ENCODE measurements at regions not wholly inside any gene's neighbourhood (a gene's known extent, or its start where the extent isn't known, plus 50 kb on each side); places are given as distances from the start of the nearest gene placed in this dataset.
"Not testable (repeated sequence)": the region's sequence is repeated elsewhere in the genome, so short reads cannot be mapped to it uniquely, and the experiment has no call there.

GRCh38 chr5:44953078-44953477 is 144.3 kb downstream of the MRPS30 start:
- Mint-ChIP-seq H3K27ac (no peak overlapping the region), H3K4me3 (no peak overlapping the region), H3K4me1 (no peaks in the 10 kb centered on the region), H3K9me3 (ENCODE audit: insufficient read depth) (no peaks in the 10 kb centered on the region), H3K27me3 (no peaks in the 10 kb centered on the region)
- ChIA-PET CTCF (interaction anchor here (1.0 kb wide), 1 partner anchor 10 kb away, joined by 3 read pairs; no protein-coding TSS in a partner anchor), POLR2A (no interaction called here)
- no peak for ATAC-seq (ENCODE audit: low read depth)
- H3K4me3 ChIP-seq (ENCODE audit: control extremely low read depth in 1 of 5, extremely low read depth in 1 of 5, insufficient read depth in 1 of 5, low read depth in 2 of 5, low read length in 4 of 5) = no peak overlapping the region
- no peak for DNase-seq
- H2AFZ ChIP-seq (ENCODE audit: insufficient read depth, low read depth, low read length, poor library complexity, severe bottlenecking) = no peak overlapping the region
- H3K36me3 ChIP-seq (replicated peaks in 1 of 2; ENCODE audit: control extremely low read depth in 1 of 2, control insufficient read depth in 1 of 2, extremely low read depth in 1 of 2, insufficient read depth in 2 of 2, low read length in 1 of 2) = no peaks in the 10 kb centered on the region
- no peaks in the 10 kb centered on the region for H3K79me2 ChIP-seq (ENCODE audit: control insufficient read depth, insufficient read depth, low read length)
- no CpG with 5 or more reads among the region's 2 CpGs for WGBS (ENCODE audit: insufficient coverage)
- no peaks in the 10 kb centered on the region for H3K27me3 ChIP-seq (replicated peaks in 1 of 4; ENCODE audit: control extremely low read depth in 1 of 4, control insufficient read depth in 3 of 4, insufficient read depth in 4 of 4, low read length in 3 of 4)
- H4K20me1 ChIP-seq (ENCODE audit: control insufficient read depth, insufficient read depth, low read length, poor library complexity, severe bottlenecking) = no peaks in the 10 kb centered on the region
- H3K27ac ChIP-seq (ENCODE audit: low read length in 2 of 2) = no peak overlapping the region
- no peak overlapping the region for H3K9ac ChIP-seq (ENCODE audit: low read length)
- no peaks in the 10 kb centered on the region for H3K4me1 ChIP-seq (ENCODE audit: control insufficient read depth in 2 of 2, insufficient read depth in 2 of 2, low read length in 2 of 2)
- H3K9me3 ChIP-seq (ENCODE audit: control extremely low read depth in 1 of 3, control insufficient read depth in 2 of 3, insufficient read depth in 1 of 3, low read length in 2 of 3) = no peaks in the 10 kb centered on the region
- TF ChIP-seq CTCF (IDR thresholded peaks at IDR 0.05) = no peak
- TF ChIP-seq EZH2 (IDR thresholded peaks at IDR 0.05; ENCODE audit: borderline replicate concordance, insufficient read depth, low read depth, low read length, poor library complexity, severe bottlenecking) = no peak
- intact Hi-C loops (cut with micrococcal nuclease) = no loop called here
- H3K4me2 ChIP-seq (replicated peaks; ENCODE audit: low read depth, low read length, poor library complexity, severe bottlenecking) = no peak overlapping the region

- H3K27ac Mint-ChIP-seq; H2AFZ ChIP-seq (ENCODE audit: insufficient read depth, low read depth, low read length, poor library complexity, severe bottlenecking); H3K4me2 ChIP-seq (replicated peaks; ENCODE audit: low read depth, low read length, poor library complexity, severe bottlenecking); ATAC-seq (ENCODE audit: low read depth); H3K9me3 Mint-ChIP-seq (ENCODE audit: insufficient read depth); intact Hi-C loops (cut with micrococcal nuclease); H3K27me3 ChIP-seq (replicated peaks in 1 of 4; ENCODE audit: control extremely low read depth in 1 of 4, control insufficient read depth in 3 of 4, insufficient read depth in 4 of 4, low read length in 3 of 4); H3K4me3 ChIP-seq (ENCODE audit: control extremely low read depth in 1 of 5, extremely low read depth in 1 of 5, insufficient read depth in 1 of 5, low read depth in 2 of 5, low read length in 4 of 5); POLR2A ChIA-PET; H4K20me1 ChIP-seq (ENCODE audit: control insufficient read depth, insufficient read depth, low read length, poor library complexity, severe bottlenecking); H3K36me3 ChIP-seq (replicated peaks in 1 of 2; ENCODE audit: control extremely low read depth in 1 of 2, control insufficient read depth in 1 of 2, extremely low read depth in 1 of 2, insufficient read depth in 2 of 2, low read length in 1 of 2); CTCF ChIA-PET; H3K4me1 Mint-ChIP-seq; DNase-seq; H3K4me1 ChIP-seq (ENCODE audit: control insufficient read depth in 2 of 2, insufficient read depth in 2 of 2, low read length in 2 of 2); H3K9me3 ChIP-seq (ENCODE audit: control extremely low read depth in 1 of 3, control insufficient read depth in 2 of 3, insufficient read depth in 1 of 3, low read length in 2 of 3); H3K27ac ChIP-seq (ENCODE audit: low read length in 2 of 2); H3K79me2 ChIP-seq (ENCODE audit: control insufficient read depth, insufficient read depth, low read length); H3K27me3 Mint-ChIP-seq; H3K4me3 Mint-ChIP-seq; H3K9ac ChIP-seq (ENCODE audit: low read length): not testable (repeated sequence)
- WGBS (ENCODE audit: insufficient coverage) = 86% methylated on average over 6 of the region's 6 CpGs
Observed at GRCh38 chr5:44958943-44959454, 150.3 kb downstream of the MRPS30 start.
